ENCODE measurements at regions not wholly inside any gene's neighbourhood (a gene's known extent, or its start where the extent isn't known, plus 50 kb on each side); places are given as distances from the start of the nearest gene placed in this dataset.

DNA sequence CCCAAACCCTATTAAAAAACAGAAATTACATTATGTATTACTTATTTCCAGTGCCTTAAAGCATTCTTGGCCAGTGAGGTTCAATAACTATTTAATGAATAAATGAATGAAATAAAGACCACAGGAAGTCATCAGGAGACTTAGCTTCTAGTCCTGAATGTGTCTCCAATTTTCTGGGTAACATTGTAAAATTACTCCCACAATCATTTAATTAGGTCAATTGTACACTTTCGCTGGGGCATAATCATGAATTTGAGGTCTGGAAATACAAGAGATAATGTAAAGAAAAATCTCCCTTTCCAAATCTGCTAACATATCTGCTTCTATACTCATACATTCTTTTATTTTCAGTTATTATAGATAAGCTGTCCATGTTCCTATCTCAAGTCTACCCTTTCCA, 199.2 kb downstream of the TLR4 start:
- no peaks in the 10 kb centered on the region for H3K4me1 ChIP-seq
- H3K27me3 ChIP-seq (ENCODE audit: insufficient read depth in 3 of 3, low read length in 2 of 3): no peaks in the 10 kb centered on the region
- 79 to 88% (median 84%) methylated on average over 1 of the region's 1 CpG for WGBS, 3 donors
- H3K27ac ChIP-seq: no peak overlapping the region
- no peaks in the 10 kb centered on the region for H3K36me3 ChIP-seq (ENCODE audit: insufficient read depth in 1 of 2, low read depth in 1 of 2)
- intact Hi-C loops (cut with DNase I): no loop called here
- TF ChIP-seq, protein P1, sequence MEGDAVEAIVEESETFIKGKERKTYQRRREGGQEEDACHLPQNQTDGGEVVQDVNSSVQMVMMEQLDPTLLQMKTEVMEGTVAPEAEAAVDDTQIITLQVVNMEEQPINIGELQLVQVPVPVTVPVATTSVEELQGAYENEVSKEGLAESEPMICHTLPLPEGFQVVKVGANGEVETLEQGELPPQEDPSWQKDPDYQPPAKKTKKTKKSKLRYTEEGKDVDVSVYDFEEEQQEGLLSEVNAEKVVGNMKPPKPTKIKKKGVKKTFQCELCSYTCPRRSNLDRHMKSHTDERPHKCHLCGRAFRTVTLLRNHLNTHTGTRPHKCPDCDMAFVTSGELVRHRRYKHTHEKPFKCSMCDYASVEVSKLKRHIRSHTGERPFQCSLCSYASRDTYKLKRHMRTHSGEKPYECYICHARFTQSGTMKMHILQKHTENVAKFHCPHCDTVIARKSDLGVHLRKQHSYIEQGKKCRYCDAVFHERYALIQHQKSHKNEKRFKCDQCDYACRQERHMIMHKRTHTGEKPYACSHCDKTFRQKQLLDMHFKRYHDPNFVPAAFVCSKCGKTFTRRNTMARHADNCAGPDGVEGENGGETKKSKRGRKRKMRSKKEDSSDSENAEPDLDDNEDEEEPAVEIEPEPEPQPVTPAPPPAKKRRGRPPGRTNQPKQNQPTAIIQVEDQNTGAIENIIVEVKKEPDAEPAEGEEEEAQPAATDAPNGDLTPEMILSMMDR (IDR thresholded peaks at IDR 0.05): no peak
- no peak for ATAC-seq
- no peak overlapping the region for H3K4me3 ChIP-seq
- no peaks in the 10 kb centered on the region for H3K9me3 ChIP-seq
- no peak for DNase-seq

DNA sequence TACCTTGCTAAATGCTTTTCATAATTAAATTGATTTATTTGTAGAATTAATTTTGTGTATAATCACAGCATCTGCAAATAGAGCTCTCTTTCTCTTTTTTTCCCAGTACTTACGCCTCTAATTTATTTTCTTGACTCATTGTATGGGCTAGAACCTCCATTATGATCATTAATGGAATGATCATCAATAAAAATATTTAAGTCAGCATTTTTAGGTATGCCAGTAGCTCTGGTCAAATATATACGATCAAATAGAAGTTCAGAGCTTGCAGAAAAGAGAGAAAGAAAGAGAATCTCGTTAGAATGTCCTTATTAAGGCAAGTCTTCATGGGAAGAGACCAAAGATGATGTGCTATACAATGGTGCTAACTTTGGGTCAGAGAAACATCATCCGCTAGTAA, 202.6 kb downstream of the TLR4 start:
- Histone ChIP-seq H3K27ac (no peak overlapping the region), H3K27me3 (ENCODE audit: insufficient read depth in 3 of 3, low read length in 2 of 3) (no peaks in the 10 kb centered on the region), H3K4me1 (no peaks in the 10 kb centered on the region), H3K36me3 (ENCODE audit: insufficient read depth in 1 of 2, low read depth in 1 of 2) (no peaks in the 10 kb centered on the region), H3K4me3 (no peak overlapping the region), H3K9me3 (peaks cover 3% of the 10 kb centered on the region)
- ATAC-seq (no peak), DNase-seq (no peak)
- 57 to 66% (median 61%) methylated on average over 4 of the region's 4 CpGs for WGBS, 3 donors
- TF ChIP-seq, protein P1 (IDR thresholded peaks at IDR 0.05): no peak
- intact Hi-C loops (cut with DNase I): no loop called here

DNA sequence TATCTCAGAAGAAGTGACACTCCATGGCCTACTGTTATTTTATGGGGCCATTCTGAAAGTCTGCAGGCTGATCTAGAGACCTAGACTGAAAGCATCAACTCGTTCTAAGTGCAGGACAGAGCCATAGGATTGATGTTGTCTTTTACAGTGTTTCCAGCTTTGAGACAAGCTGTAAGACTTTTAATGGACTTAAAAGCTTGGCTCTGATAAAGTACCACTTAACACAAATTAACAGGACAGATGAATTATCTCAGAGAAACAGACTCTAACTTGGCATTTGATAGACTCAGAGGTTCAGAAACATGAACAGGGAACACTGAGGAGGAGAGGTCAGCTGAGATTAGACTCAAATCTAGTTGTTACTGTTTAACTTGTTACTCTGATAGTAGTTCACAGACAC, 203.2 kb downstream of the TLR4 start:
- no peak for ATAC-seq
- DNase-seq: no peak
- WGBS, 3 donors: 37 to 56% (median 55%) methylated on average over 1 of the region's 1 CpG

DNA sequence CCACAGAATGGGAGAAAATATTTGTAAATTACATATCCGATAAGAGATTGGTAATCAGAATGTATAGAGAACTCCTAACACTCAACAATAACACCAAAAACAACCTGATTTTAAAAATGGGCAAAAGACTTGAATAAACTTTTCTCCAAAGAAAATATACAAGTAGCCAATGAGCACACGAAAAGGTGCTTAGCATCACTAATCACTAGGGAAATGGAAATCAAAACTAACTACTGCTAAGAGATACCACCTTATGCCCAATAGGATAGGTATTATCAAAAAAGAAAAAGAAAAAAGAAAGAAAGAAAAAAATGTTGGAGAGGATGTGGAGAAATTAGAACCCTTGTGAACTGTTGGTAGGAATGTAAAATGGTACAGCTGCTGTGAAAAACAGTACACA, 212.1 kb downstream of the TLR4 start:
- Histone ChIP-seq H3K4me1 (no peaks in the 10 kb centered on the region), H3K27me3 (ENCODE audit: insufficient read depth in 3 of 3, low read length in 2 of 3) (no peaks in the 10 kb centered on the region), H3K4me3 (no peak overlapping the region), H3K9me3 (peaks cover 6% of the 10 kb centered on the region), H3K36me3 (ENCODE audit: insufficient read depth in 1 of 2, low read depth in 1 of 2) (no peaks in the 10 kb centered on the region), H3K27ac (no peak overlapping the region)
- 78 to 94% (median 90%) methylated on average over 2 of the region's 2 CpGs for WGBS, 3 donors
- ATAC-seq (no peak), DNase-seq (no peak)
- intact Hi-C loops (cut with DNase I): no loop called here
- TF ChIP-seq, protein P1 (IDR thresholded peaks at IDR 0.05): no peak

More for the DNA sequence above, 203.2 kb downstream of the TLR4 start:
- Histone ChIP-seq H3K9me3 (peaks cover 6% of the 10 kb centered on the region), H3K36me3 (ENCODE audit: insufficient read depth in 1 of 2, low read depth in 1 of 2) (no peaks in the 10 kb centered on the region), H3K4me1 (no peaks in the 10 kb centered on the region), H3K27me3 (ENCODE audit: insufficient read depth in 3 of 3, low read length in 2 of 3) (no peaks in the 10 kb centered on the region), H3K4me3 (no peak overlapping the region), H3K27ac (no peak overlapping the region)
- intact Hi-C loops (cut with DNase I): no loop called here
- TF ChIP-seq, protein P1 (IDR thresholded peaks at IDR 0.05): no peak

DNA sequence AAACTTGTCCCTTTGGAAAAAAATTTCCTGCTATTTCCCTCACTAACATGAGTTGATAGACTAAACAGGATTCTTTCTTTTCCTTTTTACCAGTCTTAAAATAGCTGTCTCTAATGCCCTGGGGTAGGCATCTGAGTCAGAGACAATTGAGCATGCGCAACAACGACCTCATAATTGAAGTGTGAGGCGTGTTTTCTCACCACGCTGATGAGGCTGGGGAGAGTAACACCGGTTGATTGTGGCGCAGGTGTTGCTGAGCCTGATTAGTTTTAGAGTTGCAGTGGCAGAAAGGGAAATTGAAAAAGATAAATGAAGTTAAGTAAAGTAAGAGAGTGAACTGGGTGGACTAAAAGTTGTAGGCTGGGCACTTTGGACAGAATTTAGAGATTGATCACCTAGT, 213.7 kb downstream of the TLR4 start:
- no peak for ATAC-seq
- Histone ChIP-seq H3K27me3 (ENCODE audit: insufficient read depth in 3 of 3, low read length in 2 of 3) (no peaks in the 10 kb centered on the region), H3K9me3 (no peaks in the 10 kb centered on the region), H3K36me3 (ENCODE audit: insufficient read depth in 1 of 2, low read depth in 1 of 2) (no peaks in the 10 kb centered on the region), H3K27ac (no peak overlapping the region), H3K4me1 (no peaks in the 10 kb centered on the region), H3K4me3 (no peak overlapping the region)
- 34 to 43% (median 43%) methylated on average over 6 of the region's 6 CpGs for WGBS, 3 donors
- TF ChIP-seq, protein P1 (IDR thresholded peaks at IDR 0.05): no peak
- intact Hi-C loops (cut with DNase I): no loop called here
- no peak for DNase-seq

All from psoas muscle (tissue), 7 donors.